ENCODE measurements at regions not wholly inside any gene's neighbourhood (a gene's known extent, or its start where the extent isn't known, plus 50 kb on each side); places are given as distances from the start of the nearest gene placed in this dataset.
"Not testable (repeated sequence)": the region's sequence is repeated elsewhere in the genome, so short reads cannot be mapped to it uniquely, and the experiment has no call there.

DNA sequence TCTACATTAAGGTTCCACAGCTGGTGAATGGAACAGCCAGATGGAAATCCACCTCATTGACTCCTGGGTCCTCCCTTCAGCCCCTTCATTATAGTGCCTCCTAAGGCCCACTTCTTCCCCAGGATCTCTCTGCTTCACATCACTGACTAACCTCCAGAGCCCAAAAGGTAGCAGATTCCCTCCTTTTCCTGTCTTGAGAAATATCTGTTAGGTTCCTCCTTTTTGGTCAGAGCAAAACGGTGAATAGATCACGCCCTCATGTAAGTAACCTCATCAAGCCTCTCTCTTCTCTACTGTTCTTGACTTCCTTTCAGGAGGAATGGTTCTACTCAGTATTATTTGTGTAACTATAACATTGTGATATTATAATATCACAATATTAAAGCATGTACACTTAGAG, 155.0 kb upstream of the SRD5A2 start:
- DNase-seq: no peak

DNA sequence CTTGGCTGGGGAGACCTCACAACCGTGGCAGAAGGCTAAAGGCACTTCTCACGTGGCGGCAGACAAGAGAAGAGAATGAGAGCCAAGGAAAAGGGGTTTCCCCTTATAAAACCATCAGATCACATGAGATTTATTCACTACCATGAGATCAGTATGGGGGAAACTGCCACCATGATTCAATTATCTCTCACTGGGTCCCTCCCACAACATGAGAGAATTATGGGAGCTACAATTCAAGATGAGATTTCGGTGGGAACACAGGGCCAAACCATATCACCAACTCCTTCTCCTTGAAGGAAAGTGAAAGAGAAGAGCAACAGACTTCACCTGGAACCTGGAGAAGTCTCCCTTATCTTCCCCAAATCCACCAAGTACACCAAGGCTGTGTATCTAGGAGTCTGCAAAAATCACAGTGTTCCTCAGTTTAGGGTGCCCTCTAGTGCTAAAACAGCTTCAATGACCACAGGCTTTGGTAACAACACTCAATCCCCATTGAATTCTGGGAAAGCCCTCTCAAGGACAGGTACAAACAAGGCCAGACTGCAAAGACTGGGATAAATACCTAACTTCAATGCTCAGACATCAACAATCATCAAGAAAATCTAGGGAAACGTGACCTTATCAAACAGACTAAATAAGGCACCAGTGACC, 148.8 kb upstream of the SRD5A2 start:
- DNase-seq: no peak

DNA sequence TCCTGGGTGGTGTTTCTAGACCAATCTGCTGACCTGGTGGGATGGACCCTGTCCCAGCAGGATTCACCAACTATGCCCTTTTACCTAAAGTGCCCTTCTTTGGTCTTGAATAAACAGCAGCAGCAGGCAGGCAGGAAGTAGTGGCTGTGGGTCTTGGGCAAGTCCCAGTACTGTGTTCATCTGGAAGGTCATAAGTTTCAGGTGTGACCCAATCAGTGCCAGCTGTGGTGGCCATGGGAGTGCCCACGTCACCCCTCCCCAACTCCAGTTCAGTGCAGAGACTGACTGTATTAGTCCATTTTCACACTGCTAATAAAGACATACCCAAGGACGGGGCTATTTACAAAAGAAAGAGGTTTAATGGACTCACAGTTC, 148.3 kb upstream of the SRD5A2 start:
- no peak for DNase-seq

DNA sequence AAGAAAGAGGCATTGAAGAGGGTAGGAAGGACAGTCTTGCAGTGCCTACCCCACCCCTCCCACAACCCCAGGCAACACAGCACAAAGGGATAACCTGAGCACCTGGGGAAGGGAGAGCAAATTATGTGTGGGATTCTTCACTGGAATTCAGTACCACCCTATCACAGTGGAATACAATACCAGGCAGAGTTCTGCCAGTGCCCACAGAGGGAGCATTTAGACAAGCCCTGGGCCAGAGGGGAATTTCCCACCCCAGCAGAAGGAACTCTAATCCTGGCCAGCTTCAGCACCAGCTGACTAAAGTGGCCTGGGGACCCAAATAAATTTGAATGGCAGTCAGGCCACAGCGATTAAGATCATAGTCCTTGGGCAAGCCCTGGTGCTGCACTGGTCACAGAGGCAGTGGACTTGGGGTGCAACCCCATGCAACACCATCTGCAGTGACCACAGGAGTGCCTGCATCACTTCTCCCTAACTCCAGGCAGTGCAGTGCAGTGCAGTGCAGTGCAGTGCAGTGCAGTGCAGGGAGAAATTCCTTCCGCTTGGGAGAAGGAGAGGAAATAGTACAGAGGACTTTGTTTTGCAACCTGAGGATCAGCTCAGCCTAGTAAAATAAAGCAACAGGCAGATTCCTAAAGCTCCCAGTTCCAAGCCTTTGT, 147.8 kb upstream of the SRD5A2 start:
- DNase-seq: no peak

GRCh38 chr2:31726457-31726856, 145.7 kb upstream of the SRD5A2 start:
- no peak for DNase-seq

- DNase-seq: no peak
Observed at GRCh38 chr2:31725444-31725843, 144.7 kb upstream of the SRD5A2 start.

- no peak for DNase-seq
Observed at GRCh38 chr2:31711737-31712136, 131.0 kb upstream of the SRD5A2 start.

- DNase-seq: no peak
Observed at GRCh38 chr2:31710121-31710520, 129.4 kb upstream of the SRD5A2 start.

- DNase-seq: no peak
Observed at GRCh38 chr2:31707992-31708391, 127.3 kb upstream of the SRD5A2 start.

- DNase-seq: no peak
Observed at GRCh38 chr2:31704561-31705212, 123.9 kb upstream of the SRD5A2 start.

DNA sequence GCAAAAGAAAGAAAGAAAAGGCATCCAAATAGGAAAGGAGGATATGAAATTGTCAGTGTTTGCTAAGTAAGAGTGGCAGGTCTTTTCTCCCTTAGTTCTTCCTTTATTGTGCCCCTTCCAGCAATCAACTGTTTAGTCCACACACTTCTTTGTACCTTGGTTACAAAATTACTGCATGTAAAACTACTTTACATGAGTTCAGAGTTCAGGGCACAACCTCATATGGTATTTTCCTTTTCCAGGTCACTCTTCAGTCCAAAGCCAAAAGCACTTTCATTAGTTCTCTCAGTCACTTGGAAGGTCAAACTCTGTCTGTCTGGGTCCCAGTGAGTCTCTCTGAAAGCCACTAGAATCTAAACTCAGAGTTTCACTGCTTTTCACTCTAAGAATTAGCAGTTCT, 122.5 kb upstream of the SRD5A2 start:
- no peak for DNase-seq

DNA sequence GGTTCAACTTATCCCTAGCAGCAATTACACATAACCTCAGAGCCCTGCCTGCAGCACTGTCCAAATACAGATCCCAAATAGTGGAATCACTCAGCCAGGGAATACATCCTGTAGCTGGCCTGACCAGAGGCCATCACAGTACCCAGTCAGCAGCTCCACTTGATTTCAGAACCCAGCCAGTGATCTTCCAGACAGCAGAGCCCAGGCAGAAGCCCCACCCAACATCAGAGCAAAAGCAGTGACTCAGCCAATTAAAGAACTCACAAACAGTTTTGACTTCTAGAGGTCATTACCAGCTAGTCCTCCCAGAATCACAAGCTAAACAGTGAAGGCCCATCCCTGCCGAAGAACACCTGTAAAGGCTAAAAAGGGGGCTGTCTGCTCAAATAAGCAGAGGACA, 118.0 kb upstream of the SRD5A2 start:
- DNase-seq: no peak

GRCh38 chr2:31696068-31696467, 115.3 kb upstream of the SRD5A2 start:
- no peak for DNase-seq

GRCh38 chr2:31694444-31694843, 113.7 kb upstream of the SRD5A2 start:
- no peak for DNase-seq

- no peak for DNase-seq
Observed at GRCh38 chr2:31693882-31694281, 113.1 kb upstream of the SRD5A2 start.

GRCh38 chr2:31688282-31688681, 107.5 kb upstream of the SRD5A2 start:
- DNase-seq: peak in 1 of 6 experiments; percentile 2

DNA sequence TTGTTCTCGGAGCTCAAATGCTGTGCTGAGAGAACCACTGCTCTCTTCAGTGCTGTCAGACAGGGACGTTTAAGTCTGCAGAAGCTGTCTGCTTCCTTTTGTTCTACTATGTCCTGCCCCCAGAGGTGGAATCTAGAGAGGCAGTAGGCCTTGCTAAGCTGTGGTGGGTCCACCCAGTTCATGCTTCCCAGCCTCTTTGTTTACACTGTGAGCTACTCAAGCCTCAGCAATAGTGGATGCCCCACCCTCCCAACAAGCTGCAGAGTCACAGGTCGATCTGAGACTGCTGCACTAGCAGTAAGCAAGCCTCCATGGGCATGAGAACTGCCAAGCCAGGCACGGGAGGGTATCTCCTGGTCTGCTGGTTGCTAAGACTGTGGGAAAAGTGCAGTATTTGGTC, 102.8 kb upstream of the SRD5A2 start:
- DNase-seq: not testable (repeated sequence)

GRCh38 chr2:31675485-31675901, 94.8 kb upstream of the SRD5A2 start:
- DNase-seq: no peak

- DNase-seq: no peak
Observed at GRCh38 chr2:31674446-31674845, 93.7 kb upstream of the SRD5A2 start.

DNA sequence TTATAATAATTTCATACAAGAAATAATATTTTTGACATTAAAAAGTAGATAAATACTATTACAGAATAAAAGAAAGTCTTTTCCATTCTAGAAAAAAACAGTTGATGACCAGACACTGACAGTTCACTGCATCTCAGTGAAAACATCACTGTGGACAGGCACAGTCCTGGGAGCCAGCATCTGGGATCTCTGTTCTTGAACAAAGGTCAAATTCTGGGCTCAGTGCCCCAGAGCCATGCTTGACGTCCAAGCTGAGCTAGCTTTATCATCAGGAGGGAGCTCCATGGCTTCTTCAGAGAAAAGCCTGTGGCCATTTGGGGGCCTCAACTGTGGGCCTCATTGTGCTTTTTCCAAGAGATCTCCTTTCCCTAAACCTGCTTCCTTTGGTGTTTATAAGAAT, 86.1 kb upstream of the SRD5A2 start:
- no peak for DNase-seq

- no peak for DNase-seq
Observed at GRCh38 chr2:31664949-31665724, 84.4 kb upstream of the SRD5A2 start.

GRCh38 chr2:31660812-31661335, 80.1 kb upstream of the SRD5A2 start:
- no peak for DNase-seq

GRCh38 chr2:31660165-31660564, 79.4 kb upstream of the SRD5A2 start:
- DNase-seq: no peak

Data from stimulated activated naive CD4-positive, alpha-beta T cell (primary cell).